ENCODE measurements at regions not wholly inside any gene's neighbourhood (a gene's known extent, or its start where the extent isn't known, plus 50 kb on each side); places are given as distances from the start of the nearest gene placed in this dataset.
A peak's percentile ranks its signal among the peaks of the same experiment; 100 is the strongest.

DNA sequence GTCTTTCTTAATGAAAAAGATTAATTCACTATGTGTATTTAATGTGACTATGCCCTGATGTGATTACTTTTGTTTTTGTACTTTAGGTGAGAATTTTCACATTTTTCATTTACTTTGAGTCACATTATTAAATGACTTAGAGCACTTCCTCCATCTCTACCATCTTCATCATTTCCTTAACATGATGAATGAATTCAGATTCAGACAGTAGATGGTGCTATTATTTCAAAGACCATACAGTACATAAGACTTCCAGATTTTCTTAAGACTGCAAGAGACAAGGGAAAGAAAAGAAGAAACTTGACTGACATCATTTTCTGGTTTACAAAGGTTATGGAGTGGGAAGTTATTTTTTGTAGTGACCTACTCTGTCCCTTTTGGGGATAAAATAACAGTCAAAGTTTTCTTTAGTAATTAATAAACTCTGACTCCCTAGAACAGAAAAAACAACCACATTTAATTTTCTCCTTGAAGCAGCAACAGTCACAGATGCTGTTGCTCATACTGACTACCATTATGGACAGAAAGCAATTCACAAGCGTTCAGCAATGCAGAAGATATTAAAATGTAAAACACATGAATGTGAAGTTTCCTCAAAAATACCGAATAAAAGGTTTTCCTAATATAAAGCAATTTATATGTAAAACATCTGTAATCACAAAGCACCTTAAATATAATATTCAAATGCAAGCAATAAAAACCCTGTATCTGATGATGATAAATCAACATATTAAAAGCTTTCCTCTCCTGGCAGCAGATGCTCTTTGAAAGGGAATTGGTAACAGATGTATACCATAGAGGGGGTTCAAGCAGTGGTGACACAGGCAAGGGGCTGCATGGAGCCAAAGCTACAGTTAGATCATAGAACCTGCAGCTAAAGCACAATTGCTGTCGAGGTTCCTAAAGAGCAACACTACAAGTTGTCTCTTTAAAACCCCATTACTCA lies 1010.9 kb upstream of the NXPH2 start:
- peak; percentile 19 for TF ChIP-seq CTCF (conservative IDR thresholded peaks at IDR 0.05; ENCODE audit: control insufficient read depth, insufficient read depth, low read depth, low read length)
- no peak overlapping the region for H3K4me3 ChIP-seq (ENCODE audit: control insufficient read depth, low read depth, low read length)
- DNase-seq (ENCODE audit: low read depth) = peak; percentile 35

GRCh38 chr2:139790136-139790535 lies 1009.9 kb upstream of the NXPH2 start:
- no peak for DNase-seq (ENCODE audit: low read depth)
- no peak for TF ChIP-seq CTCF (conservative IDR thresholded peaks at IDR 0.05; ENCODE audit: control insufficient read depth, insufficient read depth, low read depth, low read length)
- no peak overlapping the region for H3K4me3 ChIP-seq (ENCODE audit: control insufficient read depth, low read depth, low read length)

DNA sequence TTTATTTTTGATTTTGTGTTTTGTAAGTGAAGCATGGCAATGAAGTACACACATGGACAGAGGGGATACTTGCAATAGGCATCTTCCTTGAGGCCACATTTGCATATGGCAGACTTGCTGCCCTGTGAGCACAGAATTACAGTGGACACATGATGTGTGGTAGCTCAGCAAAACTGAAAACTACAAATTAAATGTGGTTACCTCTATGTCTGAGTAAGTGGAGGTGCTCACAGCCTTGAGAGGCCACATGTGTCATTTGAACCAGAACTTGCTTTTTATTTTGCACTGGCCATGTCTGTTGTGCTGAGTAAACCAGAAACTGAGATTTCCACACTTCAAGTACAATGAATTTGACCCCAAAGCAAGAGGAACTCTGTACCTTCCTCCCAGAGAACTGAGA lies 998.5 kb upstream of the NXPH2 start:
- no peak for DNase-seq (ENCODE audit: low read depth)
- no peak for TF ChIP-seq CTCF (conservative IDR thresholded peaks at IDR 0.05; ENCODE audit: control insufficient read depth, insufficient read depth, low read depth, low read length)
- H3K4me3 ChIP-seq (ENCODE audit: control insufficient read depth, low read depth, low read length) = no peak overlapping the region

DNA sequence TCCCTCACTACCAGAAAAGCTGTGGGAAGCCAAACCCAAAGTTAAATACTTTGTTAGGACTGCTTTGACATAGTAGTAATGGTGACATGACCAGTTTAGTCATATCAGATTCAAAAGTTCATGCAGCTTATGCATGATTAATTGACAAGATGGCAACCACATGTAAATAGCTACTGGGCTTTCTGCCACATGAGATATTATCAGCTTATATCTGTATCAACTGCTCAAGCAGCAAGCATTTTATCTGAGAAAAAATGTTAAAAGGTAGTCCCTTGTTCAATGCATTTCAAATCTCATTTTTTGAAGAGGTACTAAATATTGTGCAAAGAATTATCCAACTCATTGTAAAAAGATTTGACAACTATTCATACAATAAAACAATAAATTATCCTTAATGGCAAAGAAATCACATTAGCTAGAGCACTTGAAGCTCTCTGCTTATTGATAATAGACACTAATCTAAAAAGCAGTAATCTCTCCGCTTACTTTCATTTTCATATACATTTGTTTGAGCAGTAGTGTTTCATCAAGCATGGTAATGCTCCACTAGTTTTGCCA lies 993.6 kb upstream of the NXPH2 start:
- no peak for DNase-seq (ENCODE audit: low read depth)
- H3K4me3 ChIP-seq (ENCODE audit: control insufficient read depth, low read depth, low read length) = no peak overlapping the region
- TF ChIP-seq CTCF (conservative IDR thresholded peaks at IDR 0.05; ENCODE audit: control insufficient read depth, insufficient read depth, low read depth, low read length) = no peak

- H3K4me3 ChIP-seq (ENCODE audit: control insufficient read depth, low read depth, low read length) = no peak overlapping the region
- no peak for TF ChIP-seq CTCF (conservative IDR thresholded peaks at IDR 0.05; ENCODE audit: control insufficient read depth, insufficient read depth, low read depth, low read length)
- DNase-seq (ENCODE audit: low read depth) = no peak
Observed at GRCh38 chr2:139769633-139770032, 989.4 kb upstream of the NXPH2 start.

DNA sequence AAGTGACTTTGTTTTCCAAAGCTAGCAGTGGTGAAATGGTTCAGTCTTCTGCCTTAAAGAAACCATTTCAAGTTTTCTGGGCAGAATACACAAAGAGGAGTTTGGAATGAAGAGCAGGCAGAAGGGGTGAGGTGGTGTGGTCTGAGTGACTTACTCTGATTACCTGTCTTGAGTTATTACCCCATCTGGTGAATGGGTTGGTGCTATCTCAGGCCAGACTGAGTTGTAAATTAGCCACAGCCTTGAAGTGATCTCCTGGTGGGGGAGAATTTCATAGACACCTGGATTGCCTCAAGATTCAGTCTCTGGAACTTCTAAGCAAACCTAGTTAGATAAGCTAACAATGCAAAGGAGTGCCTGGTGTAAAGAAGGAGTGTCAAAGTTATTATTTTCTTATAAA lies 983.5 kb upstream of the NXPH2 start:
- TF ChIP-seq CTCF (conservative IDR thresholded peaks at IDR 0.05; ENCODE audit: control insufficient read depth, insufficient read depth, low read depth, low read length) = no peak
- DNase-seq (ENCODE audit: low read depth) = no peak
- H3K4me3 ChIP-seq (ENCODE audit: control insufficient read depth, low read depth, low read length) = no peak overlapping the region
